ENCODE measurements at regions not wholly inside any gene's neighbourhood (a gene's known extent, or its start where the extent isn't known, plus 50 kb on each side); places are given as distances from the start of the nearest gene placed in this dataset.

DNA sequence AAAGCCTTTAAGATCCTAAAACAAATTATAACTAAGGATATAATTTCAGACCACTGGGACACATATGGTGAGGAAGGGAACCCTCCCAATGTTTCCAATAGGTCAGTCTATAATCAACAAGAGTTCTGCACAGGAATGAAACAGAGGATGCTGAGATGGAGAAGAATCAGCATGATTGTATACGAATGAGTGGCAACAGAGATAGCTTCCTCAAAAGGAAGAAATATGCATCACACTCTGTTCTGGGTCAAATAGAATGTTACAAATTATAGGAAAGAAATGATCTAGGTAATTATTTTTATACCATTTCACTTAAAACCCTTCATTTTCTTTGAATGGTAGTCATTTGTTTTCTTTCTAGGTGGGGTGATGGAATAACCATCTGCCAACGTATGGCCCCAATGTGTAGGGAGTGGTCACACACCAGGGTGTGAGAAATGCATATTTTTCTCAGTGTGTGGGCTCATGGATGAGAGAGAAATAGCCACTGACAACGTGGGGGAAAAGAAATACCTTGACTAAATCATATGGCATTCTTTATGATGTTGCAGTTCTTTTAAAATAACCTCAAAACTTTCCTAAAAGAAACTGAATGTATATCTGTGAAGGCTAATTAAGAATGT is 104.6 kb upstream of the IVNS1ABP start:
- no peaks in the 10 kb centered on the region for H3K9me3 ChIP-seq
- no peak overlapping the region for H3K27ac ChIP-seq
- H3K4me1 ChIP-seq (ENCODE audit: control insufficient read depth in 1 of 2, low read depth in 2 of 2) = peaks cover 0 to 2% of the 10 kb centered on the region in 2 donors
- no peaks in the 10 kb centered on the region for H3K27me3 ChIP-seq (replicated peaks; ENCODE audit: insufficient read depth)
- no peaks in the 10 kb centered on the region for H3K36me3 ChIP-seq
- ATAC-seq (ENCODE audit: insufficient number of reproducible peaks, low FRiP score, low read depth) (no peak), DNase-seq (ENCODE audit: low spot score) (no peak)
- H3K4me3 ChIP-seq = no peak overlapping the region
- TF ChIP-seq, protein P1, sequence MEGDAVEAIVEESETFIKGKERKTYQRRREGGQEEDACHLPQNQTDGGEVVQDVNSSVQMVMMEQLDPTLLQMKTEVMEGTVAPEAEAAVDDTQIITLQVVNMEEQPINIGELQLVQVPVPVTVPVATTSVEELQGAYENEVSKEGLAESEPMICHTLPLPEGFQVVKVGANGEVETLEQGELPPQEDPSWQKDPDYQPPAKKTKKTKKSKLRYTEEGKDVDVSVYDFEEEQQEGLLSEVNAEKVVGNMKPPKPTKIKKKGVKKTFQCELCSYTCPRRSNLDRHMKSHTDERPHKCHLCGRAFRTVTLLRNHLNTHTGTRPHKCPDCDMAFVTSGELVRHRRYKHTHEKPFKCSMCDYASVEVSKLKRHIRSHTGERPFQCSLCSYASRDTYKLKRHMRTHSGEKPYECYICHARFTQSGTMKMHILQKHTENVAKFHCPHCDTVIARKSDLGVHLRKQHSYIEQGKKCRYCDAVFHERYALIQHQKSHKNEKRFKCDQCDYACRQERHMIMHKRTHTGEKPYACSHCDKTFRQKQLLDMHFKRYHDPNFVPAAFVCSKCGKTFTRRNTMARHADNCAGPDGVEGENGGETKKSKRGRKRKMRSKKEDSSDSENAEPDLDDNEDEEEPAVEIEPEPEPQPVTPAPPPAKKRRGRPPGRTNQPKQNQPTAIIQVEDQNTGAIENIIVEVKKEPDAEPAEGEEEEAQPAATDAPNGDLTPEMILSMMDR (IDR thresholded peaks at IDR 0.05) = no peak

DNA sequence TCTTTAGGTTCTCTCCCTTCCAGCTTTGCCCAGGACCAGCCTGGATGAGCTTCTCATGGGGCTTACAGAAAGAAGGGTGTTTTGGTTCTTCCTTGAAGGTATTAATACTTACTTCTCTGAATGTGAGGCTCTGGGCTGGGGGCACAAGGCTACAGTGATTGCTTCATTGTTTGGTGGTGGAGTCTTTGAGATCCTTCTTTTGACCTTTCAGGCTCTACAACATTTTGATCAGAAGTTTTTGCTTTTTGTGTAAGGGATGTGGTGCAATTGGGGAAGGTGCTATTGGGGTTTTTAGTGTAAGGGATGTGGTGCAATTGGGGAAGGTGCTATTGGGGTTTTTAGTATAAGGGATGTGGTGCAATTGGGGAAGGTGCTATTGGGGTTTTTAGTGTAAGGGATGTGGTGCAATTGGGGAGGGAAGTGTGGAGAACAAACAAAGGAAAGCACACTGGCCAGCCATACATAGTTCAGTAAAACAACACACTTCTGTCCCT is 103.6 kb upstream of the IVNS1ABP start:
- Histone ChIP-seq H3K4me3 (no peak overlapping the region), H3K4me1 (ENCODE audit: control insufficient read depth in 1 of 2, low read depth in 2 of 2) (no peaks in the 10 kb centered on the region), H3K9me3 (no peaks in the 10 kb centered on the region), H3K27ac (no peak overlapping the region), H3K27me3 (replicated peaks; ENCODE audit: insufficient read depth) (no peaks in the 10 kb centered on the region), H3K36me3 (no peaks in the 10 kb centered on the region)
- DNase-seq (ENCODE audit: low spot score) (no peak), ATAC-seq (ENCODE audit: insufficient number of reproducible peaks, low FRiP score, low read depth) (no peak)
- TF ChIP-seq, protein P1 (IDR thresholded peaks at IDR 0.05) = no peak

DNA sequence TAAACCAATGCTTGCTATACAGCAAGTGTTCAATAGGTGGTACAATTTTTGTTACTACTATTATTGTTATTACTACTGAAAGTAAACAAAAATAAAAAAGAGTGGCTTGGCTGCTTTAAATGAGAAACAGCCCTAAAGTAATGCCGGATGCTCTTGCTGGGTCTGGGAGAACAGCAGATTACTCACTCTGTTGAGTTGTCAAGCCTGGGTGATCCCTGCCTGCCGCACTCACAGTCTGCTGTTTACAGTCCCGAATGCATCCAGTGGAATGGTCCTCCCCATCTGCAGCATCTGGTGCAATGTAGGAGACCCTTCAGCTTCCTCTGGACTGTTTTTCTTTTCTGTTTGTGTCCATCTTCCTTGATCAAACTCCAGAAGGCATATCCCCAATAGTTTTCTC is 102.7 kb upstream of the IVNS1ABP start:
- H3K9me3 ChIP-seq = no peaks in the 10 kb centered on the region
- DNase-seq (ENCODE audit: low spot score) (no peak), ATAC-seq (ENCODE audit: insufficient number of reproducible peaks, low FRiP score, low read depth) (no peak)
- TF ChIP-seq, protein P1 (IDR thresholded peaks at IDR 0.05) = no peak
- no peak overlapping the region for H3K27ac ChIP-seq
- H3K36me3 ChIP-seq = no peaks in the 10 kb centered on the region
- no peaks in the 10 kb centered on the region for H3K27me3 ChIP-seq (replicated peaks; ENCODE audit: insufficient read depth)
- no peak overlapping the region for H3K4me3 ChIP-seq
- H3K4me1 ChIP-seq (ENCODE audit: control insufficient read depth in 1 of 2, low read depth in 2 of 2) = no peaks in the 10 kb centered on the region

DNA sequence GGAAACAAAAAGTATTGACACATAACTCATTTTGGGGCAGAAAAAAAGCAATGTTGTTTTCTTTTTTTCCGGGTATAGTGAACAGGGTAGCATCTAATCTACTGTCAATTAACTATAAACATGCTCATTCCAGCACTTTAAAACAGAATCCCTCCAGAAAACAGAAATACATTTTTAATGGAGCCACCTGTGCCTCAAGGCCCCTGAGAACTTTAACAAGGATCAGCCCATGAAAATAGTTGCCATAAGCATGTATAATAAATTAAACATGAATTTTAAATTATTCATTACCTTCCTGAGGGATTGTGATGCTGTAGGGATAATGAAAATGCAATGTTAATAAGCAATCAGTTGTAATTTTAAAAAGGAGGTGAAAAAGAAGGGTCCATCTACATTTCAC is 101.4 kb upstream of the IVNS1ABP start:
- no peaks in the 10 kb centered on the region for H3K27me3 ChIP-seq (replicated peaks; ENCODE audit: insufficient read depth)
- no peaks in the 10 kb centered on the region for H3K4me1 ChIP-seq (ENCODE audit: control insufficient read depth in 1 of 2, low read depth in 2 of 2)
- no peak overlapping the region for H3K27ac ChIP-seq
- TF ChIP-seq, protein P1 (IDR thresholded peaks at IDR 0.05) = no peak
- no peak for DNase-seq (ENCODE audit: low spot score)
- no peaks in the 10 kb centered on the region for H3K36me3 ChIP-seq
- no peak overlapping the region for H3K4me3 ChIP-seq
- no peak for ATAC-seq (ENCODE audit: insufficient number of reproducible peaks, low FRiP score, low read depth)
- H3K9me3 ChIP-seq = no peaks in the 10 kb centered on the region

DNA sequence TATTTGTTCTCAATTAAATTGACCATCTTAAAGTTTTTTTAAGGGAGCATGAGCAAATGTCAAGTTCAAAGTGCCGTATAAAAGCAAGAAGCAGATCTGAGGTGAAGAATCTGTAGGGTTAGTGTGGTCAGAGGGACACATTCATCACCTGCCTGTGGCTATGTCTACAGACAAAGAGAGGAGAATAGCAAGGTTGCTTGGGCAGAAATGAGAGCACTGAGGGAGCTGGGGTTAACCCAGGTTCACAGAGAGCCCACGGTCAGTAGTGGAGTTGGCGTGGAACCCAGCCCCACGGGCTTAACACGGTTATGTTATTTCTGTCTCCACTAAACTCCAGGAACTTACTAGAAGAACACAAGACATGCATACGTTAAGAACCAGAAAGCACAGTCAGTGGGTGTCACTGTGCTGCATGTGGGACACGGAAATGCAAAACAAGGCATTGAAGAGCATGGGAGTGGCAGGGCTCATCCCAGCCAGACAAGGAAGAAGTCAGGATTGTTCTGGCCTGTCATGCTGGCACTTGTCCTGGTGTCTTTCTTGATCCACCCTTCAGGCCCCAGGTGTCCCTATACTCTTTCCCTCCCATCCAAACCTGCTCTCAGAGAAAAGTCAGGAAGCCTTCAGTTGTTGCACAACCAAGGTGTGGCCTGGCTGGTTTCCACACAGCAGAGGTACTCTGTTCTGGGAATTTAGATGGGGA is 95.5 kb upstream of the IVNS1ABP start:
- no peak overlapping the region for H3K27ac ChIP-seq
- no peaks in the 10 kb centered on the region for H3K4me1 ChIP-seq (ENCODE audit: control insufficient read depth in 1 of 2, low read depth in 2 of 2)
- TF ChIP-seq, protein P1 (IDR thresholded peaks at IDR 0.05) = no peak
- no peaks in the 10 kb centered on the region for H3K9me3 ChIP-seq
- ATAC-seq (ENCODE audit: insufficient number of reproducible peaks, low FRiP score, low read depth) = no peak
- H3K27me3 ChIP-seq (replicated peaks; ENCODE audit: insufficient read depth) = no peaks in the 10 kb centered on the region
- no peak for DNase-seq (ENCODE audit: low spot score)
- no peak overlapping the region for H3K4me3 ChIP-seq
- H3K36me3 ChIP-seq = no peaks in the 10 kb centered on the region

All from thoracic aorta (tissue), 2 donors.